OCI-LY3 (cell line): ENCODE measurements at regions not wholly inside any gene's neighbourhood (a gene's known extent, or its start where the extent isn't known, plus 50 kb on each side); places are given as distances from the start of the nearest gene placed in this dataset.

Experiments
- EZH2phosphoT487 ChIP-seq: fragments of 200-600 bp; shearing (Covaris generic); IDR thresholded peaks from 2 replicates; pipeline ENCODE4 v1.6.1; 2018; ENCODE audit warnings: antibody characterized with exemption, mixed run types, low read depth
- TF ChIP-seq, protein P1 (sequence below): fragments of 200-600, 300-600 bp; sonication (generic); IDR thresholded peaks from 2 replicates; pipeline ENCODE4 v1.5.1; 2014; ENCODE audit warnings: antibody characterized with exemption, low read length, low read depth

DNA sequence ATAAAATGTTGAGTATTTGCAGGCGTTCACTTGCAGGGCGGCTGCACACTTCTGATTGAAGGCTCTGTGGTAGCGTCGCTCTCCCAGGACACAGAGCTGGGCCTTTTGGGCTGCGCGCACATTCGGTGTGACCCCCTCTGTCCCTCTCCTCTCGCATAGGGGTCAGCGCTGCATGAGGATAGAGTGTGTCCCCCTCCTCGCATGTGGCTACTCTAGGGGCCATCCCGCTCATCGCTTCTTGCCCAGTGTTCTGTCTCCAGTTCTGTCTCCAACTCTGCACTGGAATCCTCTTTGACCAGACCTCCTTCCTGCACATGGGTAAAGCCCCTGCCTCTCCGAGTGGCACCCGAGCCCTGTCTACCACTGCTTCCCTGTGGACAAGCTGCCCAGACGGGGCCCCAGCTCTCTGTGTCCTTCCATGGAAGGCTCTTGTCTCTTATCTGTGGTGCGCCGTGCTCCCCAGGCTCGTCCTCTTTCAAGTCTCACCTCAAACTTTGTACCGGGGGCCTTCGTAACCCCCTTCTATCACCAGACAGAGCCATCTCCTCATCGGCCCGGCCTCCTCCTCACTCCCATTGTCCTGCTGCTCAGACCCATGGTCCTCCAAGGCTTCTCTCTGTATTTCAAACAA, 278.0 kb upstream of the HDAC4 start:
- TF ChIP-seq, protein P1, sequence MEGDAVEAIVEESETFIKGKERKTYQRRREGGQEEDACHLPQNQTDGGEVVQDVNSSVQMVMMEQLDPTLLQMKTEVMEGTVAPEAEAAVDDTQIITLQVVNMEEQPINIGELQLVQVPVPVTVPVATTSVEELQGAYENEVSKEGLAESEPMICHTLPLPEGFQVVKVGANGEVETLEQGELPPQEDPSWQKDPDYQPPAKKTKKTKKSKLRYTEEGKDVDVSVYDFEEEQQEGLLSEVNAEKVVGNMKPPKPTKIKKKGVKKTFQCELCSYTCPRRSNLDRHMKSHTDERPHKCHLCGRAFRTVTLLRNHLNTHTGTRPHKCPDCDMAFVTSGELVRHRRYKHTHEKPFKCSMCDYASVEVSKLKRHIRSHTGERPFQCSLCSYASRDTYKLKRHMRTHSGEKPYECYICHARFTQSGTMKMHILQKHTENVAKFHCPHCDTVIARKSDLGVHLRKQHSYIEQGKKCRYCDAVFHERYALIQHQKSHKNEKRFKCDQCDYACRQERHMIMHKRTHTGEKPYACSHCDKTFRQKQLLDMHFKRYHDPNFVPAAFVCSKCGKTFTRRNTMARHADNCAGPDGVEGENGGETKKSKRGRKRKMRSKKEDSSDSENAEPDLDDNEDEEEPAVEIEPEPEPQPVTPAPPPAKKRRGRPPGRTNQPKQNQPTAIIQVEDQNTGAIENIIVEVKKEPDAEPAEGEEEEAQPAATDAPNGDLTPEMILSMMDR = no peak
- TF ChIP-seq EZH2phosphoT487 = no peak
